IgD-negative memory B cell (primary cell): ENCODE measurements at regions not wholly inside any gene's neighbourhood (a gene's known extent, or its start where the extent isn't known, plus 50 kb on each side); places are given as distances from the start of the nearest gene placed in this dataset.
"Not testable (repeated sequence)": the region's sequence is repeated elsewhere in the genome, so short reads cannot be mapped to it uniquely, and the experiment has no call there.

ENCODE experiments used
- H3K27ac Mint-ChIP-seq, 3 donors: one replicate each; pipeline ENCODE4 v1.8.0; 2020 to 2022; ENCODE audit warnings: mild to moderate bottlenecking in 3 of 3, mixed read lengths in 3 of 3, moderate library complexity in 1 of 3
- H3K27me3 Mint-ChIP-seq: one replicate; pipeline ENCODE4 v1.8.0; 2021; ENCODE audit warnings: mixed read lengths
- H3K36me3 Mint-ChIP-seq: one replicate; pipeline ENCODE4 v1.8.0; 2020; ENCODE audit warnings: mild to moderate bottlenecking, mixed read lengths
- H3K4me1 Mint-ChIP-seq, 3 donors: one replicate each; pipeline ENCODE4 v1.8.0; 2020 to 2022; ENCODE audit warnings: mixed read lengths in 3 of 3, mild to moderate bottlenecking in 1 of 3
- H3K4me3 Mint-ChIP-seq, 4 donors: one replicate each; pipeline ENCODE4 v1.8.0; 2020 to 2022; ENCODE audit warnings: mild to moderate bottlenecking in 4 of 4, mixed read lengths in 4 of 4, moderate library complexity in 3 of 4
- H3K9me3 Mint-ChIP-seq, 3 donors: one replicate each; pipeline ENCODE4 v1.8.0; 2020 to 2021; ENCODE audit warnings: mixed read lengths in 3 of 3, mild to moderate bottlenecking in 1 of 3

- no peaks in the 10 kb centered on the region for H3K4me1 Mint-ChIP-seq
- no peak overlapping the region for H3K27ac Mint-ChIP-seq
- H3K27me3 Mint-ChIP-seq, result no peaks in the 10 kb centered on the region
- H3K4me3 Mint-ChIP-seq, result no peak overlapping the region
- H3K9me3 Mint-ChIP-seq, result peaks cover 0 to 14% (median 7%) of the 10 kb centered on the region in 3 donors
- no peaks in the 10 kb centered on the region for H3K36me3 Mint-ChIP-seq
Observed at GRCh38 chr20:12072954-12073264, 155.2 kb downstream of the BTBD3 start.

DNA sequence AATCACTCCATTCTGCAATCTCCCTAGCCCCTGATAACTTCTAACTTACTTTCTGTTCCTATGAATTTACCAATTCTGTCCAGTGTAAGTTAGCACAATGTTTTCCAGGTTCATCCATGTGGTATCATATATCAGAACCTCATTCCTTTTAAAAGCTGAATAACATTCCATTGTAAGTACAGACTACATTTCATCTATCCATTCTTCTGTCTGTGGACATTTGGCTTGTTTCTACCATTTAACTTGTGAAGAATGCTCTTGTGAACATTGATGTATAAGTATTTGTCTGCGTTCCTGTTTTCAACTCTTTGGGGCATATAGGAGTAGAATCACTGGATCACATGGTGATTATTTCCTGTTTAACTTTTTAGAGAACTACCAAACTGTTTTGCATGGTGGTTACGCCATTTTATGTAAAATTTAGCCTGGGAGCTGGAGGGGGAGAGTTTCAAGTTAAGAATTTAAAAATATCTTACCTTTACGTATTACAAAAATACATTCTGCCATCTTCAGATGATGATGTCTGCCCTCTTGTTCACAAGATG is 156.5 kb downstream of the BTBD3 start:
- no peak overlapping the region for H3K4me3 Mint-ChIP-seq
- H3K27me3 Mint-ChIP-seq, result no peaks in the 10 kb centered on the region
- no peak overlapping the region for H3K27ac Mint-ChIP-seq
- H3K9me3 Mint-ChIP-seq, result peaks cover 0 to 14% (median 7%) of the 10 kb centered on the region in 3 donors
- no peaks in the 10 kb centered on the region for H3K36me3 Mint-ChIP-seq
- no peaks in the 10 kb centered on the region for H3K4me1 Mint-ChIP-seq

- Mint-ChIP-seq H3K4me1 (no peaks in the 10 kb centered on the region), H3K36me3 (no peaks in the 10 kb centered on the region), H3K9me3 (peaks cover 3 to 14% (median 5%) of the 10 kb centered on the region in 3 donors), H3K27me3 (no peaks in the 10 kb centered on the region), H3K4me3 (no peak overlapping the region), H3K27ac (no peak overlapping the region)
Observed at GRCh38 chr20:12076200-12076599, 158.5 kb downstream of the BTBD3 start.

GRCh38 chr20:12077875-12078274 is 160.2 kb downstream of the BTBD3 start:
- H3K27ac Mint-ChIP-seq, result no peak overlapping the region
- no peaks in the 10 kb centered on the region for H3K4me1 Mint-ChIP-seq
- H3K9me3 Mint-ChIP-seq, result peaks cover 5 to 15% (median 5%) of the 10 kb centered on the region in 3 donors
- H3K27me3 Mint-ChIP-seq, result no peaks in the 10 kb centered on the region
- H3K4me3 Mint-ChIP-seq, result no peak overlapping the region
- no peaks in the 10 kb centered on the region for H3K36me3 Mint-ChIP-seq

GRCh38 chr20:12079490-12079889 is 161.8 kb downstream of the BTBD3 start:
- no peaks in the 10 kb centered on the region for H3K4me1 Mint-ChIP-seq
- no peaks in the 10 kb centered on the region for H3K27me3 Mint-ChIP-seq
- no peak overlapping the region for H3K27ac Mint-ChIP-seq
- no peaks in the 10 kb centered on the region for H3K36me3 Mint-ChIP-seq
- no peak overlapping the region for H3K4me3 Mint-ChIP-seq
- H3K9me3 Mint-ChIP-seq, result peaks cover 4 to 12% (median 7%) of the 10 kb centered on the region in 3 donors

DNA sequence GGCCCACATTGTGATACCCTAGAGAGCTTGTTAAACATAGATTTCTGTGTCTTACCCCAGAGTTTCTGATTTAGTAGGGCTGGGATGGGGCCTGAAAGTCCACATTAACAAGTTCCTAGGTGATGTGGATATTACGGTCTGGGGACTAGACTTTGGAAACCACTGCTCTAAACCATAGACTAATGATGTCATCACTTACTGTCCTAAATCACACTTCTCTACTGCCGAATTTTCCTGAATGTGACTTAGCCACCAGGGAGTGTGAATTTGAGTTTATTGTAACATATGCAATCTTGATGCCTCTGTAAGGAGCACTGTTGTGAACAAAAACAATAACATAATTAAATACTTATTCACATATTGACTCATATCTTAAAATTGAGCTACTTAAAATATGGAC is 165.6 kb downstream of the BTBD3 start:
- H3K27me3 Mint-ChIP-seq, result no peaks in the 10 kb centered on the region
- no peaks in the 10 kb centered on the region for H3K36me3 Mint-ChIP-seq
- no peak overlapping the region for H3K4me3 Mint-ChIP-seq
- H3K27ac Mint-ChIP-seq, result no peak overlapping the region
- H3K4me1 Mint-ChIP-seq, result no peaks in the 10 kb centered on the region
- H3K9me3 Mint-ChIP-seq, result peaks cover 2 to 7% (median 4%) of the 10 kb centered on the region in 3 donors

- H3K4me1 Mint-ChIP-seq, result no peaks in the 10 kb centered on the region
- H3K36me3 Mint-ChIP-seq, result peaks cover 2% of the 10 kb centered on the region
- no peaks in the 10 kb centered on the region for H3K27me3 Mint-ChIP-seq
- no peak overlapping the region for H3K27ac Mint-ChIP-seq
- peaks cover 4 to 7% (median 5%) of the 10 kb centered on the region in 3 donors for H3K9me3 Mint-ChIP-seq
- no peak overlapping the region for H3K4me3 Mint-ChIP-seq
Observed at GRCh38 chr20:12084482-12084881, 166.8 kb downstream of the BTBD3 start.

DNA sequence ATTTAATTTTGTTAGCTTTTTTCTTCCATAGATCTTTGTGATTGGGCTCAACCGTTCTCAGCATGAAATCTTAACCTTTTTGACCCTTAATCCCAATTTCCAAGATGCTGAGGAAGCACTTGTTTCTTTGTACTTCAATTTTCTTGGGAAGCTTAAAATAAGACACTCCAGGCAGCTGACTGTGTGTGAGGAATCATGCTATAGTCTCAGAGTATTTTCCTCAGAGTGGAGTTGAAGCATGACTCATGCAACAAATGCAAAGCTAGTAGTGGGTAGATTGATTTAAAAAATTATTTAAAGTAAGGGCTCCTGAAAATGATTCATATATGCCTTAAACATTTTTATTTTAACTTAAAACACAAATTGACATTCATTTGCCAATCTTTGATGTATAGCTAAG is 168.7 kb downstream of the BTBD3 start:
- peaks cover 3 to 7% (median 4%) of the 10 kb centered on the region in 3 donors for H3K9me3 Mint-ChIP-seq
- no peaks in the 10 kb centered on the region for H3K27me3 Mint-ChIP-seq
- H3K36me3 Mint-ChIP-seq, result peaks cover 2% of the 10 kb centered on the region
- H3K27ac Mint-ChIP-seq, result no peak overlapping the region
- H3K4me3 Mint-ChIP-seq, result no peak overlapping the region
- no peaks in the 10 kb centered on the region for H3K4me1 Mint-ChIP-seq

DNA sequence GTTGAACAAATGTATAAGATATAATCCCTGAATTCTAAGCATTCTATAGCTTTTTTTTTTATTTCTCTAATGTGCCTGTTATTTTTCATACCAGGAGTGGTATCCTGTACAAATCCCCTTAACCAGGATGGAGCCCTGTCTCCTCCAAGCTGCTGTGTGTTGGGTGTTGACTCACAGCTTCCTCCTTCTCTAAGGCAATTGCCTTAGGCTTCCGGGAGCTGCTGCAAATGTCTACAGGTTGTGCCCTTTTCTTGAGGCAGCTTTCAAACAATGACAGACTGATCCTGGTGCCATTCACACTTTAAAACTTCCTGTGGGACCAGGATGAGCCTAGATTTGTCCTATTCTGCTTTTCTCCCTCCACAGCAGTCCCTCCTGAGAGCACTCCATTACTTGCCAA is 173.2 kb downstream of the BTBD3 start:
- Mint-ChIP-seq H3K9me3 (peaks cover 0 to 9% (median 5%) of the 10 kb centered on the region in 3 donors), H3K27ac (no peak overlapping the region), H3K4me1 (no peaks in the 10 kb centered on the region), H3K27me3 (no peaks in the 10 kb centered on the region), H3K36me3 (peaks cover 3% of the 10 kb centered on the region), H3K4me3 (no peak overlapping the region)

- no peak overlapping the region for H3K27ac Mint-ChIP-seq
- peaks cover under 1 to 7% (median 5%) of the 10 kb centered on the region in 3 donors for H3K9me3 Mint-ChIP-seq
Observed at GRCh38 chr20:12093057-12093796, 175.5 kb downstream of the BTBD3 start.

GRCh38 chr20:12093797-12094190 is 176.1 kb downstream of the BTBD3 start:
- not testable (repeated sequence) for H3K27me3 Mint-ChIP-seq, H3K9me3 Mint-ChIP-seq, H3K27ac Mint-ChIP-seq, H3K4me1 Mint-ChIP-seq, H3K4me3 Mint-ChIP-seq, H3K36me3 Mint-ChIP-seq

More at GRCh38 chr20:12093057-12093796, 175.5 kb downstream of the BTBD3 start:
- H3K4me1 Mint-ChIP-seq, result no peaks in the 10 kb centered on the region
- H3K36me3 Mint-ChIP-seq, result peaks cover 3% of the 10 kb centered on the region
- H3K4me3 Mint-ChIP-seq, result no peak overlapping the region
- H3K27me3 Mint-ChIP-seq, result no peaks in the 10 kb centered on the region

- Mint-ChIP-seq H3K4me3 (no peak overlapping the region), H3K36me3 (peaks cover 1% of the 10 kb centered on the region), H3K9me3 (peaks cover 4 to 5% (median 4%) of the 10 kb centered on the region in 3 donors), H3K27me3 (no peaks in the 10 kb centered on the region), H3K27ac (no peak overlapping the region), H3K4me1 (no peaks in the 10 kb centered on the region)
Observed at GRCh38 chr20:12095180-12095920, 177.7 kb downstream of the BTBD3 start.

- Mint-ChIP-seq H3K27ac (no peak overlapping the region), H3K9me3 (peaks cover 0 to 7% (median 5%) of the 10 kb centered on the region in 3 donors), H3K4me3 (no peak overlapping the region), H3K4me1 (no peaks in the 10 kb centered on the region), H3K27me3 (no peaks in the 10 kb centered on the region), H3K36me3 (peaks cover 1% of the 10 kb centered on the region)
Observed at GRCh38 chr20:12098421-12098820, 180.7 kb downstream of the BTBD3 start.

DNA sequence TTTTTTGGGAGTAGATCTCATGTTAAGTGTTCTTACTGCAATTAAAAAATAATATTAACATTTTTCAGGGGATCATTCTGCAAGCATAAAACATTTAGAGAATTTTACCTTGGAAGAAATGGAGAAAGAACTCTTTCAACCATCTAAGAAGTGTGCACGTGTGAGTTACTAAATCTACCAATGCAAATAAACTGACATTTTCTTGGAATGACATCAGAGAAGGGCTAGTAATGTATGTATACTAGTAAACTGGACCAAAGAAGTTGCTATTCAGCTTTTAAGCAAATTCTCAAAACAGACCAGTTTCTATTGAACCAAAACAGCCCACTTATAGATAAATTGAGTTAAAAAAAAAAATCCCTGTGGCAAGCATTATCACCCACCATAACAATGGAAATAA is 191.2 kb downstream of the BTBD3 start:
- Mint-ChIP-seq H3K27ac (no peak overlapping the region), H3K4me3 (no peak overlapping the region), H3K4me1 (no peaks in the 10 kb centered on the region), H3K36me3 (no peaks in the 10 kb centered on the region), H3K27me3 (no peaks in the 10 kb centered on the region), H3K9me3 (peaks cover 2 to 11% (median 8%) of the 10 kb centered on the region in 3 donors)

DNA sequence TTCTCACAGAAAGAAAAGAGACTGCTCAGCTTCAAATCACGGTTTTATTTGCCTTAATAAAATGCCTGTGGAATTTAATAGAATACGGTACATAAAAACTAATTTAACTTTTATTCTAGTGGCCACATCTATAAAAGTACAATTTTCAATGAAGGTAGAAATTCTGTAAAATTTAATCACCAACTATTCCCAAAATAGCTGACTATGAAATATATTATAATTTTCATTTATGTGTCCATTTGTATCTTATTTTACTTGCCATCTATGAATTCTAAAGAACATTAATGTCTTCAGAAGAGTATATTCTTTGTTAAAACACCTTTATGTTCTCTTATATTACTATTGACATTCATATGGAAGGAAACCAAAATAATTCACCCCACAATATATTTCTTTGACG is 192.6 kb downstream of the BTBD3 start:
- H3K4me1 Mint-ChIP-seq, result no peaks in the 10 kb centered on the region
- H3K9me3 Mint-ChIP-seq, result peaks cover 2 to 11% (median 8%) of the 10 kb centered on the region in 3 donors
- no peaks in the 10 kb centered on the region for H3K27me3 Mint-ChIP-seq
- H3K27ac Mint-ChIP-seq, result no peak overlapping the region
- H3K4me3 Mint-ChIP-seq, result no peak overlapping the region
- no peaks in the 10 kb centered on the region for H3K36me3 Mint-ChIP-seq
